GM18520 (cell line): ENCODE measurements at regions not wholly inside any gene's neighbourhood (a gene's known extent, or its start where the extent isn't known, plus 50 kb on each side); places are given as distances from the start of the nearest gene placed in this dataset.

ENCODE experiments used
- ATAC-seq: cut with Tn5 transposase; IDR thresholded peaks from one replicate; pipeline ENCODE4 v1.9.1; 2021; ENCODE audit not compliant: unreplicated experiment

DNA sequence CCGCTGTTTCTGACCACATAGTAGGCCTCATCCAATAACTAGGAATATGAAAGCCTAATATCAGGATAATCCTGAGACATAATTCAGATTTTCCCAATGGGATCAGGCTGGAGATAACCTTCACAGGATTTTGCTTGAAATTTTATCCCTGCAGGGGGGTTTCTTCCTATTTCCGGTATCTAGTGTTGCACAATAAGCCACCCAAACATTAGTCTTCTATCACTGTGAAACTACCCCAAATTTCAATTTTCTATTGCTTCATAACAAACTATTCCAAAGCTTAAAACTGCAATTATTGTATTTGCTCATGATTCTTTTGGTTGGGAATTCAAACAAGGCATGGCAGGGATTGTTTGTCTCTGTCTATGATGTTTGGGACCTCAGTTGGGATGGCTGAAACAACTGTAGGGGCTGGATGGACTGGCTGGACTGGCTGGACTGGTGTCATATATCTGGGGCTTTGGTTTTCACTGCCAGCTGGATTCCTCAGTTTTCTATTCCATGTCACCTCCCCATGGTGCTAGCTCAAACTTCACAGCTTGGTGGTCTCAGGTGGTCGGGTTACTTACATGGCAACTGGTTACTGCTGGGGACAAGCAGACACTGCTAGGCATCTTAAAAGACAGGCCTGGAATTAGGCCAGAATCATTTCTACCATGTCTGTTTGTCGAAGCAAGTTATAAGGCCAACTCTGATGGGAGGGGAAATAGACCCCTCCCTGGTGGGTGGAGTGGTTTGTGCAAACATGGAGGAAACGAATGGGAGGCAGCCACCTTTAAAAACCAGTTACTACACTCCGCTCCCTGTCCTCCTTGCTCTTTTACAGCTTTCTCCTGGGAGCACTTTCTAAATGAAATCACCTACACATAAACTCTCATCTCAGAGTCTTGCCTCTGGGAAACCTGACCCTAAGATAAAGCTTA lies 88.2 kb upstream of the STT3B start:
- no peak for ATAC-seq

DNA sequence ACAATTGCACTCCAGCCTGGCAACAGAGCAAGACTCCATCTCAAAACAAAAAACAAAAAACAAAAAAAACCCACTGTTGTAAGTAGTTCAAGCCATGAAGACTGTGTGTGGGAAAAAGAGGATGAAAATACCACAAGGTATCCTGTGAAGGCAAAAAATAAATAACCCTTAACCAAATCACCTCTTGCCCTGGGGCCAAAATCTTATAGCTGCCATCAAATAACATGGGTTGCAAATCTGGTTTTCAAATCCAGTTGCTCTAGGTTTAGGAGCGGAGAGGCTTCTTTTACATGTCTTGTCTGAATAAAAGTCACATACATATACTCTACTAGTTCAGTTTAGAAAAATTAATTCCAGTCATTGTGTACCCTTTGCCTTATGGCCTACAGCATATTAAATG lies 87.0 kb upstream of the STT3B start:
- no peak for ATAC-seq

DNA sequence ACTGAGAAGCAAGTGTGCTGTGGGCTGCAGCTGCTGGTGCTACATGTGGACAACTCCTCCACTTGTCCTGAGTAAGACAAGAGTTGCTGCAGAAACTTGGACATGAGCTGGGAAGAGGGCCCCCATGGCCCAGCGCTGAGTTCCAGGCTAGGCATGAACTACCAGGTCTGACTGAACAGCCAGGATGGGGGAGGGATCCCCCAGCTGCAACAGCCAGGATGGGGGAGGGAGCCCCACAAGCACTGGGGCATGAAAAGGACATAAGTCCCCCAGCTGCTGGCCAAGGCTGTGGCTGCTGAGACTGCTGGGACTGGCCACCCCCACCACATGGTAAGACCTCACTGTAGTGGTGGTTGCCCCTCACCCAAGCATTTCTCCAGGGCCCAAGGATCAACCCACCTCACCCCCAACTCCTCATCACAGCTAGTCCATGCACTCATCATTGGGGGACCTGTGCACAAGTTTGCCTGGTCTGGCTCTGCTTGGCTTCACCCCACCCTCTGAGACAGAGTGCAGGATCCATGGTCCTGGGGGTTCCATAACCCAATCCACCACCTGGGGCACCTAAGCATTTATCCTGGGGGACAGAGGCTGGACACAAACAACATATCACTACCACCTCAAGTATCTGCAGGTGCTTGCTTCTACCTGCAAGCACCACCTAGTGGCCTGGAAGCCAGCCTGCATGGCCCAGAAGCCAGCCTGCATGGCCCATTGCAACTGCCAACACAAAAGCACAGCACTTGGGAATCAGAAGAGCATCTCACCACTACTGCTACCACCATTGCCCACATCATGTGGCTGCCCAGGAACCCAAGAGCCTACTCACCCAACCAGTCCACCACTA lies 84.5 kb upstream of the STT3B start:
- ATAC-seq = peak; percentile 72

DNA sequence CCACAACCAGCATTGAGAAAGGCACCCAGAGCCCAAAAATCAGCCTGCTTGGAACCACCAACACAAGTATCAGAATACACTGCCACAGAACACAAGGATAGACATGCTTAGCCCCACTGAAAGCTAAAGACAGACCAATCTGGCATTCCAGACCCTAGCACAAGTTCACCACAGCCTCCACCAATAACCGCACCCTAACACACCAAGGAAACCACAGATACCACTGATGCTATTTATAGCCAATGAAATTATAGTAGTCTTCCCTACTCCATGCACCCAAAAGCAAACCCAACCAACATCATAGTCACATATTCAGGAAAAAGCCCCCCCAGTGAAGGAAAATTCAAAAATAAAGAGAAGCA lies 83.9 kb upstream of the STT3B start:
- ATAC-seq = no peak

DNA sequence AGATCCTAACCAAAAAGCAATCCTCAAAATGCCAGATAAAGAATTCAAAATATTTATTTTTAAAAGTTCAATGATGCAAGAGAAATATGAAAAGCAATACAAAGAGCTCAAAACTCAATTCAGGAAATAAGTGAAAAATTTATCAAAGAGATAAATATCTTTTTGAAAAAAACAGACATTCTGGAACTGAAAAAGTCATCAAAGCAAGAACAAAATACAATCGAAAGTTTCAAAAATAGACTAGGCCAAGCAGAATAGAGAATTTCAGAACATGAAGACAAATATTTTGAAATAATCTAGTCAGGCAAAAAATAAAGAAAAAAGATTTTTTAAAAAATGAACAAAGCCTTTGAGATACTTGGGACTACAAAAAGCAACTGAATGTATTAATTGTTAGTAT lies 83.4 kb upstream of the STT3B start:
- no peak for ATAC-seq

DNA sequence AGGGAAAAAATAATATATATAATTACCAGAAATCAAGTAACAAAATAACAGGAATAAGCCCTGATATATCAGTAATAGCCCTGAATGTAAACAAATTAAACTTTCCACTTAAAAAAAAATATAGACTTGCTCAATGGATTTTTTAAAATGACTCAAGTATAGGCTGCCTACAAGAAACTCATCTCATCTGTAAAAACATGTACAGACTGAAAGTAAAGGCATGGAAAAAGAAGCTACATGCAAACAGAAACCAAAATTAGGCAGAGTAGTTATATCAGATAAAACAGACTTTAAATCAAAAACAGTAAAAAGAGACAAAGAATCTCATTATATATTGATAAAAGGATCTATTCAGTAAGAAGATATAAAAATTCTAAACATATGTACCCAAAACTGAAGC lies 82.4 kb upstream of the STT3B start:
- no peak for ATAC-seq

DNA sequence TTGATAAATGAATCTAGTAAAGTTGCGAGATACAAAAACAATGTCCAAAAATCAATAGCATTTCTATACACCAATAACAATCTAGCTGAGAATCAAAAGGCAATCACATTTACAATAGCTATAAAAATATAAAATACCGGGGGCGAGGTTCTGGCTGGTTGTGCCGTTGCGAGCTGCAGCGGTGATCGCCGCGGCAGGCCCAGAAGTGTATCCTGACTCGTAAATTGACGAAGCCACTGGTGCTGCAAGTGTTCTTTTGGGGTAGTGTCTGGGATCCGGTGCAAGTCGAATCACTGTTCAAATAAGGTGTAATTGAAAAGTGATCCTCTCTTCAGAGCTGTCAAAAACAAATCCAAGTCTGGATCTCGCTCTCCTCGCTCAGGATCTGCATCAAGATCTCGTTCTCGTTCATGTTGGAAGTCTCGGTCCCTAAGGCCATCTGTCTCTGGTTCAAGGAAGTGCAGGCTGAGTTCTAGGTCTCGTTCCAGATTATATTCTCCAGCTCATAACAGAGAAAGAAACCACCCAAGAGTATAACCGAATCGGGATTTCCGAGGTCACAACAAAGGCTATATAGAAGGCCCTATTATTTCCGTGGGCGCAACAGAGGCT lies 80.1 kb upstream of the STT3B start:
- no peak for ATAC-seq

DNA sequence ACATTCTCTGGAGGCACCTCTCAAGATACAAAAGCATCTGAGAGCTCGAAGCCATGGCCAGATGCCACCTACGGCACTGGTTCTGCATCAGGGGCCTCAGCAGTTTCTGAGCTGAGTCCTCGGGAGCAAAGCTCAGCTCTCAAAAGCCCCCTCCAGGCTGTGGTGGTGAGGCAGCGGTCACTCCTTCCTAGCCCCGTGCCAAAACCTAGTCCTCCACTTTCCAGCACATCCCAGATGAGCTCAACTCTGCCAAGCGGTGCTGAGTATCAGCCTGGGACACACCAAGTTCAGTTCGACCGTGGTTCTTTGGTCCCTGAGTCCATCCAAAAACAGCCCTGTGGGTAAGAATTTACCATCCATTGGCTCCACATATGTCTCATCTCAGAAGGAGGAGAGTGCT lies 79.3 kb upstream of the STT3B start:
- no peak for ATAC-seq

DNA sequence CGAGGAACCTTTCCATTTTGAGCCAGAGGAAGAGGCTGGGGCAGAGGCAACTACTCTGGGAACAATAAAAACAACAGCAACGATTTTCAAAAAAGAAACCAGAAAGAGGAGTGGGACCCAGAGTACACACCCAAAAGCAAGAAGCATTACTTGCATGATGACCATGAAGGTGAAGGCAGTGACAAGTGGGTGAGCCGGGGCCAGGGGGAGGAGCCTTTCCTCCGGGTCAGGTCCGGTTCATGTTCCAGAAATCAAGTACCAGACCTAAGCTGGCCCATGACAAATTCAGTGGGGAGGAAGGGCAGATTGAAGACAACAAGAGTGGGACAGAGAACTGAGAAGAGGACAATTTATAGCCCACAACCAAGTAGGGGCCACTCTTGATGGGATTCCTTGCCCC lies 77.2 kb upstream of the STT3B start:
- ATAC-seq = no peak

DNA sequence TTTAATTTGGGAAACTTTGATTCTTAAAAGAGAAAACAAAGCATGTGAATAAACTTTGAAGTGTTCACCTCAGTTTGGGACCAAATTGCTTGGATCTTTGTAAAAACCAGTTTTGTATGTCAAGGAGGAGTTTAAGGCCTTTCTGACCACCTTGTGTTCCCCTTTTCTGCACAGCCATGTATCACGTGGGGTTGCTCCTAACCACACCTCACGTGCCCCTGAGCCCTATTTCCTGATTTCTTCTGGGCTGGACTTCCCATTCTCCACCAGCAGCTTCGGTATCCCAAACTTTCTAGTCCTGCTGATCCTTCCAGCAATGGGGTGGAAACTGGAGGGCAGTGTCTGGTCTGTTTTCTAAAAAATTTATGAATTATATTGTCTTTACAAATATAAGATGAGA lies 76.4 kb upstream of the STT3B start:
- ATAC-seq = no peak

DNA sequence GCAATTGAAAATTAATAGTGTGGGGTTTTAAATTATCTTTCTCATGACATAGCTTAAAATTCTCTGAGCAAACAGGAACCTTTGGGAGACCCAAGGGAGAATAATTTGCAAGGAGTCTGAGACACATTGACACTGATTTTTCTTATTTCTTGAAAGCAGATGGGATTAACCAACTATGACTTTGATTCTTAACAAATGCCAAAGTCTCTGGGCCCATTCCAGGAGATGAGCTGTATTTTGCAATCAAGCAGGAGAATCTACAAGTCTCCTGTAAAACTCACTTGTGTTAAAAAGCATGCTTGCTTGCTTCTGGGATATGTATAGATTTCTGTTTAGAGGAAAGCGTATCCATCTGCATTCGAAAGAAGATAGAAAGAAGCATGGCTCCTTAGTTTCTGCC lies 71.3 kb upstream of the STT3B start:
- ATAC-seq = no peak

DNA sequence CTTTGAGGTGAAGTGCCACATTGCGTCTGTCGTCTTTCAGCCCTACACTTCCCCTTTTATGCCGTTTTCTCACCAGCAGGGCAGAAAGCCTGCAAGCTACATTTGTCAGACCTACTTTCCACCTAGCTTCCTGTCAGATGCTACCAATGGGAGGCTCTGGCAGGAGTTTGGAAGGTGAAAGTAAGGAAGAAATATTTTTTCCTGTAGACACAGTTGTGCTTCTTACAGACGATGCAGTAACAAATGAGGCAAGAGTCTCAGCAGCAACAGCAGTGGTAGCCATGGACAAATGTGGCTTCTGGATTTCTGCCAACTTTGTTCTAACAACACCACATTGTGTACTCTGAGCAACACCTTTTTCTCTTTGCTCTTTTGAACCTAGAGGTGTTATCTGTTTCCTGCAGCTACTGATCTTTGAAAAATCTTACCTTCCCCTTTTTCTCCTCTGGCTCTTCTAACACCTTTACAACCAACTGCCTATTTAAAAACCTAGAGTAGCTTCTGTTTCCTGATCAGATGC lies 70.6 kb upstream of the STT3B start:
- ATAC-seq = peak; percentile 70

DNA sequence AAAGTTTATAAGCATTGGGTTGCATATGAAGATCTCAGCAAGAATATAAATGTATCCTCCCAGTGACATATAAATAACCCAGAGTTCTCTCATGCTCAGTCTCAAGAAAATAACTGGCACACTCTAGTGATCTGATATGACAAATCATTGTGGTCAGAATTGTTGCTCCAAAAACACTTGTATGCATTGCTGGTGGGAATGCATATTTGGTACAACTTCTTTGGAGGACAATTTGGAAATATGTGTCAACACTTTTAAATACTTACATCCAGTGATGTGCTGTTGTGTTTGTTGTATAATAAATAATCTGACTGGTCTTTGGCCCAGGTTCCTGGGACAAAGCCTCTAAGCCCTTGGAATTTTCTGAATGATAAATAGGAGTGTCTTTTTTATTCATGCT lies 66.7 kb upstream of the STT3B start:
- ATAC-seq = no peak

DNA sequence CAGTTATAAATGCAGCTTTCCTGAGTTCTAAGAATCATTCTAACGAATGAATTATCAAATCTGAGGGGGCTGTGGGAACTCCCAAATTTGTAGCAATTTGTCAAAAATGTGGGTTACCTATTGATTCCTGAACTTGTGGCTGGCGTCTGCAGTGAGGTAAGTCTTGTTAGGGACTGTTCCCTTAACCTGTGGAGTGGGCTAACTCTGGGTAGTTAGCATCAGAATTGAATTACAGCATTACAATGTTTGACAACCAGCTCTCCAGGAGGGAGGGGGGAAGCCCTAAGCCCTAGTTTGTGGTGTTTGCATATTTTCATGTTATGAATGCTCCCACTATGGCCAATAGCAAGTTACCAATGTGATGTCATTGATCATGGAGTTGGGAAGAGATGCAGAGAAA lies 65.9 kb upstream of the STT3B start:
- no peak for ATAC-seq

DNA sequence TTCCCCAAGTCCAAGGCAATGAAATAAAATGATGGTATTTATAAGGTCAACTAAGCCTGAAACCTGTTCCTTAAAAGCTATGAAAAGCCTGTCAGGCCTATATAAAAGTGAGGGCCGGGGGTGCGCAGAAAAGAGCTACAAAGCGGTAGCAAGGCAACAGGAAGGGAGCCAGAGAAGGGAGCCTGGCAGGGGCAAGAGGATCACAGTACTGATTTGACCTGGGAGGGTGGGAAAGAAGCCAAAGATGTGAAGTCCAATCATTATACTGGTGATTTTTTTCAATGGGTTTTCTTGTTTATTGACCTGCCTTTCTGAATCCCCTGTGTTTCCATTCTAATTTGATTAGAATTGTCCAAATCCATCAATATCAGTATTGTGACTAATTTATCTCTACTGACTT lies 64.3 kb upstream of the STT3B start:
- no peak for ATAC-seq

DNA sequence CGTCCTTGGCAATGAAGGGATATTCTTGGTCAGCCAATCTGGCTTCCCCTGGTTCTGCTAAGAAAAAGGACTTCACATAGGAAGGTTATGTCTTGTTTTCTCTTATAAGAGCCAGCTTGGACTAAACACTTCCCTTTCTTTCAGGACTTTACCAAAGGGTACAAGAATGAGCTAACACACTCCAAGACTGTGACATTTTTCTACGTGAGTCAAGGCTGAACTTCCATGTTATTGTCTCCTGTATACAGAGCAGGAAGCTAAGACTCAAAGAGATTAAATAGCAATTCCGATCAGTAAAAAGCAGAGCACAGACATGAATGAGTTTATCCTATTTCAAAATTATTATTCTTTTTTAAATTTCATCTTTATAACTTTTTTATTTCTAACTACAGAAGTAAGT lies 63.3 kb upstream of the STT3B start:
- ATAC-seq = no peak

DNA sequence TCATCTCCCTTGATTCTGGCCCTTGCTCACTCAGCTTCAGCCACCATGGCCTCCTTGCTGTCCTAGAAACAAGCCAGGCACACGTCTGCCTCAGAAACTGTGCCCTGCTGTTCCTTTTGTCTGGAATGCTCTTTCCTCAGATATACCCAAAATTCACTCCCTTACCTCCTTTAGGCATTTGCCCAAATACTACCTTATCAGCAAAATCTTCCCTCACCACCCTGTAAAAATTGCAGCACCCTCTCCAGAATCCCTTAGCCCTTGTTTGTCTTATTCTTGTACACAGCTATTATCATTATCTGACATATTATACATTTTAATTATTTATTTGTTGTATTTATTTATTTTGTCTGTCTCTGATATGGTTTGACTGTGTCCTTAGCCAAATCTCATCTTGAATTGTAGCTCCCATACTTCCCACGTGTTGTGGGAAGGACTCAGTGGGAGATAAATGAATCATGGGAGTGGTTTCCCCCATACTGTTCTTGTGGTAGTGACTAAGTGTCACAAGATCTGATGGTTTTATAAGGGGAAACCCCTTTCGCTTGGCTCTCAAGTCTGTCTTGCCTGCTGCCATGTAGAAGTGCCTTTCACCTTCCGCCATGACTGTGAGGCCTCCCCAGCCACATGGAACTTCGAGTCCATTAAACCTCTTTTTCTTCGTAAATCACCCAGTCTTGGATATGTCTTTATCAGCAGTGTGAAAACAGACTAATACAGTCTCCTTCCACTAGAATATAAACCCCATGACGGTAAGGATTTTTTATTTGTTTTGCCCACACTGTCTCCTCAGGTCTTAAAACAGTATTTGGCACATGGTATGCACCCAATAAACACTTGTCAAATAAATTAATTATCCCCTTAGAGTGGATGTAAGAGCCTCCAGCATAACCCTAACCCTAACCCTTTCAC lies 60.0 kb upstream of the STT3B start:
- no peak for ATAC-seq

DNA sequence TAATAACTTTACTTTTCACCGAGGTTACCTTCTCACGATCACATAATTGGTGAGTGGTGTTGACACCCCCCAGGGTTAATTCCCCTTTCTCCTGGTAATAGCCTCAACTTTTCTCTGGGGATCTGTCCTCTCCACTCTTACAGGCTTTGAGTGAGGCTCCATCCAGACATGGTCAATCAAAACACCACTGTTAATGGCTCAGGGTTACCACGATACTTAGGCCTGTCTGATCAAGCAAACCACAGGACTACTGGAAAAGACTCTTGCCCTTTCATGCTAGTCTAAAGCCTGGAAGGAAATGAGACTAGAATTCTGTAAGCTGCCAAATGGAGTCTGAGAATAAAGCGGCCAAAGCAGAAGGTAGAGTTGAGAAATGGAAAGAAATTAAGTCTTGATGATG lies 56.5 kb upstream of the STT3B start:
- no peak for ATAC-seq

DNA sequence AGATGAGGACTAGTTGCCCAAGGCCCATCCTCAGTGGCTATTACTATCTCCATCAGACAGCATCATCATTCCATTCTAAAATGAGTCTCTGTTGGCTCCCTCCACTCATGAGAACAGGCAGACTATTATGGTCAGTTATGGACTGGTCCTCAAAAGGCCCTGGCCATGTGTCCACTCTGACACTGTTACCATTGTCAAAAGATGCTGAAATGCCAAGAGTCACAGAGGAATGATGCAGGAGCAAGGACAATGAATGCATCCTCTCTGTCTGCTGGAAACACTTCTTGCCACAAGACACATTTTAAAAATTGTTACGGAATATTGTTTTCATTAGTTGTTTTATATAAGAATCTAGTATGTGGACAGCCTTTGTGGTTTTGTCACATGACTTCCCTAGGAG lies 53.3 kb upstream of the STT3B start:
- no peak for ATAC-seq

DNA sequence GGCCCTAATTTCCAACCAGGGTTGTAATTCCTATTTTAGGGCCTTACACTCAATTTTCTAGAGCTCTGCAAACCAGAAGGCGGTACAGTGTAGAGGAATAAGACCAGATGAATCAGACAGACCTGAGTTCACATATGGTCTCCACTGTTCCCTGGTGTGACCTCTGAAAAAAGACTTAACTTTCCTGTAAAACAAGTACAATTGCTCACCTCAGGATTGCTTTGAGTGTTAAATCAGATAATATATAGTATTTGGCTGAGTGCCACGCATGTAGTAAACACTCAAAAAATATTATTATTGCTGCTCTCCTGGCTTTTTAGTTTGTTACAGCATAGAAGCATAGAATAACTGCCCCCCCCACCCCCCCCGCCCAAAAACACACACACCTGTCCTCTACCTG lies 51.0 kb upstream of the STT3B start:
- ATAC-seq = no peak
